ENCODE measurements at regions not wholly inside any gene's neighbourhood (a gene's known extent, or its start where the extent isn't known, plus 50 kb on each side); places are given as distances from the start of the nearest gene placed in this dataset.

- no peak for TF ChIP-seq ZBTB44 (tag by site-specific recombination; IDR thresholded peaks at IDR 0.05)
- TF ChIP-seq KLF16 (tag by site-specific recombination; IDR thresholded peaks at IDR 0.05) = no peak
- TF ChIP-seq ZNF585B (tag by site-specific recombination; IDR thresholded peaks at IDR 0.05) = no peak
- no peak for TF ChIP-seq WT1 (tag by site-specific recombination; IDR thresholded peaks at IDR 0.05)
- no peak for TF ChIP-seq ZNF621 (tag by site-specific recombination; IDR thresholded peaks at IDR 0.05)
- TF ChIP-seq ZNF488 (tag by site-specific recombination; IDR thresholded peaks at IDR 0.05) = no peak
- TF ChIP-seq ZNF37A (tag by site-specific recombination; IDR thresholded peaks at IDR 0.05) = no peak
- no peak for TF ChIP-seq ZNF610 (tag by site-specific recombination; IDR thresholded peaks at IDR 0.05; ENCODE audit: borderline replicate concordance)
These were observed 182.5 kb downstream of the GXYLT1 start (continued) for GRCh38 chr12:41962171-41962572.

GRCh38 chr12:41959271-41959670, 185.4 kb downstream of the GXYLT1 start:
- Histone ChIP-seq H3K4me1 (ENCODE audit: control insufficient read depth, insufficient read depth, low read length) (no peaks in the 10 kb centered on the region), H3K36me3 (ENCODE audit: control insufficient read depth in 2 of 2, insufficient read depth in 1 of 2, low read length in 2 of 2) (no peaks in the 10 kb centered on the region), H3K4me3 (ENCODE audit: low read depth, low read length) (no peak overlapping the region), H3K27ac (ENCODE audit: extremely low read depth, low read depth, low read length) (no peak overlapping the region), H3K9me3 (ENCODE audit: control insufficient read depth, insufficient read depth, low read depth, low read length) (no peaks in the 10 kb centered on the region)
- no peak for TF ChIP-seq ZNF211 (tag by site-specific recombination; IDR thresholded peaks at IDR 0.05; ENCODE audit: low read depth)
- TF ChIP-seq ZNF548 (tag by site-specific recombination; IDR thresholded peaks at IDR 0.05) = no peak
- TF ChIP-seq ZFHX2 (tag by site-specific recombination; conservative IDR thresholded peaks at IDR 0.05) = no peak
- no peak for TF ChIP-seq ZNF175 (tag by site-specific recombination; IDR thresholded peaks at IDR 0.05)
- TF ChIP-seq ZNF23 (tag by site-specific recombination; IDR thresholded peaks at IDR 0.05; ENCODE audit: borderline replicate concordance) = no peak
- TF ChIP-seq ZNF302 (tag by site-specific recombination; IDR thresholded peaks at IDR 0.05; ENCODE audit: low read depth) = no peak
- TF ChIP-seq ZNF777 (tag by site-specific recombination; IDR thresholded peaks at IDR 0.05; ENCODE audit: borderline replicate concordance) = no peak
- no peak for TF ChIP-seq ZNF518A (tag by site-specific recombination; conservative IDR thresholded peaks at IDR 0.05; ENCODE audit: low read depth)
- POLR2A ChIA-PET = no interaction called here
- CTCF ChIA-PET = interaction anchor here (0.7 kb wide), 1 partner anchor 33 kb away, joined by 3 read pairs; no protein-coding TSS in a partner anchor

GRCh38 chr12:41956353-41956752, 188.3 kb downstream of the GXYLT1 start:
- POLR2A ChIA-PET = no interaction called here
- no peaks in the 10 kb centered on the region for H3K36me3 ChIP-seq (ENCODE audit: control insufficient read depth in 2 of 2, insufficient read depth in 1 of 2, low read length in 2 of 2)
- H3K9me3 ChIP-seq (ENCODE audit: control insufficient read depth, insufficient read depth, low read depth, low read length) = no peaks in the 10 kb centered on the region
- CTCF ChIA-PET = interaction anchor here (0.6 to 0.8 kb wide), 3 partner anchors 16 to 1449 kb away, joined by 3 to 7 read pairs (median 3); no protein-coding TSS in a partner anchor
- H3K4me3 ChIP-seq (ENCODE audit: low read depth, low read length) = no peak overlapping the region
- H3K27ac ChIP-seq (ENCODE audit: extremely low read depth, low read depth, low read length) = no peak overlapping the region
- no peaks in the 10 kb centered on the region for H3K4me1 ChIP-seq (ENCODE audit: control insufficient read depth, insufficient read depth, low read length)
- TF ChIP-seq SP2 (tag by site-specific recombination; IDR thresholded peaks at IDR 0.05) (no peak), ZNF202 (tag by site-specific recombination; IDR thresholded peaks at IDR 0.05; ENCODE audit: borderline replicate concordance) (no peak), ZNF596 (tag by site-specific recombination; IDR thresholded peaks at IDR 0.05) (no peak)
- TF ChIP-seq, protein P1, sequence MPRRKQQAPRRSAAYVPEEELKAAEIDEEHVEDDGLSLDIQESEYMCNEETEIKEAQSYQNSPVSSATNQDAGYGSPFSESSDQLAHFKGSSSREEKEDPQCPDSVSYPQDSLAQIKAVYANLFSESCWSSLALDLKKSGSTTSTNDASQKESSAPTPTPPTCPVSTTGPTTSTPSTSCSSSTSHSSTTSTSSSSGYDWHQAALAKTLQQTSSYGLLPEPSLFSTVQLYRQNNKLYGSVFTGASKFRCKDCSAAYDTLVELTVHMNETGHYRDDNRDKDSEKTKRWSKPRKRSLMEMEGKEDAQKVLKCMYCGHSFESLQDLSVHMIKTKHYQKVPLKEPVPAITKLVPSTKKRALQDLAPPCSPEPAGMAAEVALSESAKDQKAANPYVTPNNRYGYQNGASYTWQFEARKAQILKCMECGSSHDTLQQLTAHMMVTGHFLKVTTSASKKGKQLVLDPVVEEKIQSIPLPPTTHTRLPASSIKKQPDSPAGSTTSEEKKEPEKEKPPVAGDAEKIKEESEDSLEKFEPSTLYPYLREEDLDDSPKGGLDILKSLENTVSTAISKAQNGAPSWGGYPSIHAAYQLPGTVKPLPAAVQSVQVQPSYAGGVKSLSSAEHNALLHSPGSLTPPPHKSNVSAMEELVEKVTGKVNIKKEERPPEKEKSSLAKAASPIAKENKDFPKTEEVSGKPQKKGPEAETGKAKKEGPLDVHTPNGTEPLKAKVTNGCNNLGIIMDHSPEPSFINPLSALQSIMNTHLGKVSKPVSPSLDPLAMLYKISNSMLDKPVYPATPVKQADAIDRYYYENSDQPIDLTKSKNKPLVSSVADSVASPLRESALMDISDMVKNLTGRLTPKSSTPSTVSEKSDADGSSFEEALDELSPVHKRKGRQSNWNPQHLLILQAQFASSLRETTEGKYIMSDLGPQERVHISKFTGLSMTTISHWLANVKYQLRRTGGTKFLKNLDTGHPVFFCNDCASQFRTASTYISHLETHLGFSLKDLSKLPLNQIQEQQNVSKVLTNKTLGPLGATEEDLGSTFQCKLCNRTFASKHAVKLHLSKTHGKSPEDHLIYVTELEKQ (tag by site-specific recombination; IDR thresholded peaks at IDR 0.05; ENCODE audit: borderline replicate concordance) = no peak

Data from HEK293 (cell line).